PC-9 (cell line): ENCODE measurements at regions not wholly inside any gene's neighbourhood (a gene's known extent, or its start where the extent isn't known, plus 50 kb on each side); places are given as distances from the start of the nearest gene placed in this dataset.

Experiments
- CTCF ChIP-seq: fragments of 200-600 bp; sonication (generic); conservative IDR thresholded peaks from 2 replicates; pipeline ENCODE4 v1.6.1; 2017; ENCODE audit warnings: mixed run types, antibody characterized with exemption, mild to moderate bottlenecking, moderate library complexity
- EZH2 ChIP-seq: fragments of 200-600 bp; sonication (generic); IDR thresholded peaks from 2 replicates; pipeline ENCODE4 v1.8.0; 2017; ENCODE audit warnings: antibody characterized with exemption, low read depth

GRCh38 chr16:6636457-6636856 is 696.2 kb upstream of the RBFOX1 start:
- TF ChIP-seq CTCF (no peak), EZH2 (no peak)
